Stimulated activated naive CD8-positive, alpha-beta T cell treated with anti-CD3 and anti-CD28 coated beads, Interleukin-15, amount 100 ng/mL, for 72 hours (primary cell): ENCODE measurements at regions not wholly inside any gene's neighbourhood (a gene's known extent, or its start where the extent isn't known, plus 50 kb on each side); places are given as distances from the start of the nearest gene placed in this dataset.

Experiments
- ATAC-seq: fragments of 150-1000 bp; cut with Tn5 transposase; 2 replicates; pipeline ENCODE4 v1.10.0; 2021; ENCODE audit warnings: mild to moderate bottlenecking, moderate library complexity
- DNase-seq, 2 donors: peaks; one replicate each; pipeline ENCODE4 v3.0.0; 2021 to 2022
- H3K27ac Mint-ChIP-seq, 2 donors: one replicate each; pipeline ENCODE4 v1.8.0; 2022; ENCODE audit warnings: mild to moderate bottlenecking in 2 of 2, mixed read lengths in 2 of 2, moderate library complexity in 2 of 2
- H3K27me3 Mint-ChIP-seq: one replicate; pipeline ENCODE4 v1.8.0; 2022; ENCODE audit warnings: mixed read lengths
- H3K4me1 Mint-ChIP-seq: one replicate; pipeline ENCODE4 v1.8.0; 2022; ENCODE audit warnings: mild to moderate bottlenecking, mixed read lengths
- H3K4me3 Mint-ChIP-seq, 2 donors: one replicate each; pipeline ENCODE4 v1.8.0; 2022; ENCODE audit warnings: mild to moderate bottlenecking in 2 of 2, mixed read lengths in 2 of 2, moderate library complexity in 1 of 2
- H3K9me3 Mint-ChIP-seq, 2 donors: one replicate each; pipeline ENCODE4 v1.8.0; 2022; ENCODE audit warnings: mixed read lengths in 2 of 2

DNA sequence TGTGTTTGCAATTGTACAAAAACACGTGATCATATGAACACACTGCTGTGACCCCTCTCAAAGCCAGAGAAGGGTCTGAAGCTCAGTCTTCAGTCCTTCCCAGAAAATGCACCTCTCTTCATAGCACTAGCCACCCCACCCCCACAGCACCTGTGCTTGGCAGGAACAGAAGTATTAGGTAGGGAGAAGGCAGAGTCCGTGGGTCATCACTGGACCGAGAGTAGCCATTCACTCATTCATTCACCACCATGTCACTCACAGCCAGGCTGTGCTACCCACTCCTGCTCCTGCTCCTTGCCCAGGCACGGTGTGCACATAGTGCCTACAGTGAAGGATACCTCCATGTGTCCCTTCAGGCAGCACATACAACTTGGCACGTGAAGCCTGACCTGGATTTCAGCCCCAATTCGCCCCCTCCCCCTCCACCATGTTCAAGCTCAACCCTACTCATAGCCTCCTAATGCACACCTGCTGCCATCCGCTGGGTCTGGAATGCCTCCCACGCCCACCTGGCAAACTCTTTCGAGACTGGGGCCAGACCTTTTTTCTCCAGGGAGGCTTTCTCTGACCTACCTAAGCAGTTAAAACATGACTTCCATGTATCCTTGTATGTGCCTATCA is 81.9 kb upstream of the GALNT2 start:
- H3K27me3 Mint-ChIP-seq = peaks cover 39% of the 10 kb centered on the region
- no peaks in the 10 kb centered on the region for H3K9me3 Mint-ChIP-seq
- ATAC-seq = no peak
- H3K27ac Mint-ChIP-seq = no peak overlapping the region
- no peak for DNase-seq
- H3K4me3 Mint-ChIP-seq = no peak overlapping the region
- H3K4me1 Mint-ChIP-seq = no peaks in the 10 kb centered on the region

DNA sequence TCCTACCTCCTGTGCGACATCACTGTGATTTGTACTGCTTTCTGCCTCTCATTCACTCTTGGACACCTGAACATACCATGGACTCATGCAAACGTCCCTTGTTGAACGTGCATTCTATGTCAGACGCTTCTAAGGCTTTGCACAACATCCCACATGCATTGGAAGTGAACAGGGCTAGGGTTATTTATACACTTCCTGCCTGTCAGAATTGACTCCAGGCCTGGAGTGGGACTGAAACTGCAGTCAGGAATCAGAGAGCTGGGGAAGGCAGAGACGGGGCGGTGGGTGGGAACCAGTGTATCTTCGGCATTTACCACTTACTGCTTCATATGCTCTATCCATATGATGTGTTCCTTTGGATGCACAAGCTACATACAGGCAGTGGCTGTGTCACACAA is 81.4 kb upstream of the GALNT2 start:
- Mint-ChIP-seq H3K9me3 (no peaks in the 10 kb centered on the region), H3K4me3 (no peak overlapping the region), H3K4me1 (no peaks in the 10 kb centered on the region), H3K27me3 (peaks cover 34% of the 10 kb centered on the region), H3K27ac (no peak overlapping the region)
- no peak for DNase-seq
- no peak for ATAC-seq

DNA sequence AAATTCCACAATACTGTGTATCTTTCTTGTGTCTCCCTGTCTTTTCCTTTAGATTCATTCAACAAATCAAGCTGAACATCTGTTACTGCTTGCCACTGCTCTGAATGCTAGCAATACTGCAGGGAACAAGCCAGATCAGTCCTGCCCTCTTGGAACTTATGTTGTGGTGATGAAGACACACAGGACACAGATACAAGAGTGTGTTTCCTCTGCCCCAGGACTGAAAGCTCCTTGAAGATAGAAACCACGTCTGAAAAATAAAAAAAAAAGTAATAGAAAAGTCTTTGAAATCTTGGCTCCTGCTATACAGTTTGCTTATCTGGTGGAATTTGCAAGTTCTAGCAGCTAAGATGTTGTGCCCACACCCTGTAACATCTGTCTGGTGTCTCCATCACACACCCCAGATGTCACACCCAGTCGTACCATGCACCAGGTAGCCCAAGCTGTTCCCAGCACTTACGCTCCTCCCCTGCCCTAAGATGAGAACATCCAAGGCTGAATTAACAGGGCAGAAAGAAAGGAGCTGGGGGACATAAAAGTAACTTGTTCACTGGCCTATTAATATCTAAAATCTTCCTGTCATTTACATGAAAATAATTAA is 80.2 kb upstream of the GALNT2 start:
- no peak for ATAC-seq
- Mint-ChIP-seq H3K9me3 (no peaks in the 10 kb centered on the region), H3K27me3 (peaks cover 34% of the 10 kb centered on the region), H3K4me1 (no peaks in the 10 kb centered on the region), H3K4me3 (no peak overlapping the region), H3K27ac (no peak overlapping the region)
- DNase-seq = no peak

- no peak for ATAC-seq
These were observed 79.1 kb upstream of the GALNT2 start for GRCh38 chr1:229987953-229988352.

GRCh38 chr1:229988534-229988933 is 78.5 kb upstream of the GALNT2 start:
- DNase-seq (no peak), ATAC-seq (no peak)
- H3K9me3 Mint-ChIP-seq = no peaks in the 10 kb centered on the region
- H3K27me3 Mint-ChIP-seq = peaks cover 26% of the 10 kb centered on the region
- no peak overlapping the region for H3K27ac Mint-ChIP-seq
- no peak overlapping the region for H3K4me3 Mint-ChIP-seq
- H3K4me1 Mint-ChIP-seq = no peaks in the 10 kb centered on the region

More at GRCh38 chr1:229987953-229988352, 79.1 kb upstream of the GALNT2 start:
- H3K9me3 Mint-ChIP-seq = no peaks in the 10 kb centered on the region
- H3K27ac Mint-ChIP-seq = no peak overlapping the region
- no peak overlapping the region for H3K4me3 Mint-ChIP-seq
- no peaks in the 10 kb centered on the region for H3K4me1 Mint-ChIP-seq
- H3K27me3 Mint-ChIP-seq = peaks cover 26% of the 10 kb centered on the region
- DNase-seq = no peak

DNA sequence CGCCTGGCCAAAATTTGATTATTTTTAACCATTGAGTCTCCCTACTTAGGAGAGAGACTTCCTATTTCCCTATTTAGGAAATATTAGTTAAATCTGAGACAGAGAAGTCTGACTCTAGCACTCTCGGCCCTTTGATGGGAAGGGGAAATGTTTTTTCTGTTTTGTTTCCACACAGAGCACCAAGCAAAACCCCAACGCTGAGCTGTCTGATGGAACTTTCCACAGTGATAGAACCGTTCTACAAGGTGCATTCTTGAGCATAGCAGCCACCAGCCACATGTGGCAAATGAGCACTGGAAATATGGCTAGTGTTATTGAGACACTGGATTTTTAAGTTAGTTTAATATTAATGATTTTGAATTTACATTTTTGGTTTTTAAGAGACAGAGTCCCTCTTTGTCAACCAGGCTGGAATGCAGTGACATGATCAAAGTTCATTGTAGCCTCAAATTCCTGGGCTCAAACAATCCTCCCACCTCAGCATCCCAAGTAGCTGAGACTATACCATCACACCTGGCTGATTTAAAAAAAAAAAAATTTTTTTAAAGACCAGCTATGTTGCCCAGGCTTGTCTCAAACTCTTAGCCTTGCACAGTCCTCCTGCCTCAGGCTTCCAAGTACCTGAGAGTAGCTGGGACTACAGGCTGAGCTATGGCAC is 77.3 kb upstream of the GALNT2 start:
- Mint-ChIP-seq H3K4me1 (no peaks in the 10 kb centered on the region), H3K9me3 (no peaks in the 10 kb centered on the region), H3K4me3 (no peak overlapping the region), H3K27me3 (peaks cover 19% of the 10 kb centered on the region), H3K27ac (no peak overlapping the region)
- ATAC-seq (no peak), DNase-seq (no peak)

- ATAC-seq (no peak), DNase-seq (no peak)
- H3K4me3 Mint-ChIP-seq = no peak overlapping the region
- H3K9me3 Mint-ChIP-seq = no peaks in the 10 kb centered on the region
- no peaks in the 10 kb centered on the region for H3K4me1 Mint-ChIP-seq
- H3K27ac Mint-ChIP-seq = no peak overlapping the region
- H3K27me3 Mint-ChIP-seq = peaks cover 17% of the 10 kb centered on the region
These were observed 76.7 kb upstream of the GALNT2 start for GRCh38 chr1:229990326-229990725.

DNA sequence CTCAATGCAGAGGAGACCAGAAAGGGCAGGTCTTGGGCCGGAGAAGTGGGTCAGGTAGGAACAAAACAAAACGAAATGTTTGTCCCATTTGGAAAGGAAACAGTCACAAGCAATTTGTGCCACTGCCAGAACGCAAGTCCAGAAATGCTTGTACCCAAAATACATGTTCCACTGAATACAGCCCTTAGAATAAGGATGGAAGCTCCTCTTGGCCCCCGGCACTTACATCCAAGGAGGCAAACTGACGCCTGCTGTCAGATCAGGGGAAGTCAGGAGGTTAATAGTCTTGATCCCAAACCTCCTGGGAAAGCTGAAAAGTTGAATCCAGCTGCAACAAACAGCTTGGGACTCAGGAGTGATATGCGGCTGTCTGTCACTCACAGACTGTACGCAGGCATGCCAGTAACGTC is 75.9 kb upstream of the GALNT2 start:
- ATAC-seq = no peak
- no peak for DNase-seq
- H3K4me3 Mint-ChIP-seq = no peak overlapping the region
- H3K9me3 Mint-ChIP-seq = no peaks in the 10 kb centered on the region
- peaks cover 17% of the 10 kb centered on the region for H3K27me3 Mint-ChIP-seq
- no peaks in the 10 kb centered on the region for H3K4me1 Mint-ChIP-seq
- no peak overlapping the region for H3K27ac Mint-ChIP-seq

- DNase-seq (no peak), ATAC-seq (no peak)
- H3K27me3 Mint-ChIP-seq = peaks cover 17% of the 10 kb centered on the region
- no peak overlapping the region for H3K4me3 Mint-ChIP-seq
- no peak overlapping the region for H3K27ac Mint-ChIP-seq
- H3K9me3 Mint-ChIP-seq = no peaks in the 10 kb centered on the region
- H3K4me1 Mint-ChIP-seq = no peaks in the 10 kb centered on the region
These were observed 75.2 kb upstream of the GALNT2 start for GRCh38 chr1:229991724-229992333.

DNA sequence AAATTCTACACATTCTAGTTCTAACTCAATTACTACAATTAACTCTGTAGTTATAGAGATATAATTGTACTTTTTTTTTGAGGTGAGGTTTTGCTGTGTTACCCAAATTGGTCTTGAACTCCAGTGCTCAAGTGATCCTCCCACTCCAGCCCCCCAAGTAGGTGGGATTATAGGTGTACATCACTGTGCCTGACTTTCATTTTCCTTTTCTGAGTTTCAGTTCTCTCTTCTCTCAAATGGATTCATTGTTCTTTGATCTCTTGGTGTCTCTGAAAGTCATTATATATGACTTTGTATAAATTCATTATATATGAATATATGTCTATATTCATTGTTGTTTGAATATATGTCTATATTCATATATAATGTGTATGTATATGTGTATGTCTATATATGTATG is 74.0 kb upstream of the GALNT2 start:
- peaks cover 7% of the 10 kb centered on the region for H3K27me3 Mint-ChIP-seq
- ATAC-seq = no peak
- H3K4me1 Mint-ChIP-seq = no peaks in the 10 kb centered on the region
- no peak for DNase-seq
- H3K27ac Mint-ChIP-seq = no peak overlapping the region
- H3K9me3 Mint-ChIP-seq = no peaks in the 10 kb centered on the region
- no peak overlapping the region for H3K4me3 Mint-ChIP-seq

DNA sequence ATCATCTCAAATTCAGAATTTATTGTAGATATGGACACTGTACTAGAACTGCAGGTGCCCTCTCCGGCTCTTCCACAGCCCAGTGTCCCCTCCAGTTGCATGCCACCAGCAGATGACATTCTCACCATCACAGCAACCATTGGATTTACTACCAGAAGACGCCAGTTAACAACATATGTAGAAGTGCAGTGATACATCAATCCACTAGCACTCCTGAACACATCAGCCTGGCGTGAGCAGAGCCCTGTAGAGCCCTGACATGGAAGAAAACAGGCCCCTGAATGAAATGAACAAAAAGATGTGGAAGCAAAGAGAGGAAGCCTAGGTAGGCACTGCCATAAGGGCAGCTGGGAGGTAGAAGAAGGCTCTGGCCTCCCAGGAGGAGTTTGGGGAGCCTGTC is 73.1 kb upstream of the GALNT2 start:
- no peaks in the 10 kb centered on the region for H3K27me3 Mint-ChIP-seq
- H3K27ac Mint-ChIP-seq = no peak overlapping the region
- H3K4me3 Mint-ChIP-seq = no peak overlapping the region
- DNase-seq (no peak), ATAC-seq (no peak)
- no peaks in the 10 kb centered on the region for H3K4me1 Mint-ChIP-seq
- no peaks in the 10 kb centered on the region for H3K9me3 Mint-ChIP-seq

GRCh38 chr1:229999004-229999670 is 67.9 kb upstream of the GALNT2 start:
- H3K9me3 Mint-ChIP-seq = no peaks in the 10 kb centered on the region
- ATAC-seq (no peak), DNase-seq (no peak)
- H3K4me3 Mint-ChIP-seq = no peak overlapping the region
- no peaks in the 10 kb centered on the region for H3K4me1 Mint-ChIP-seq
- H3K27ac Mint-ChIP-seq = no peak overlapping the region
- H3K27me3 Mint-ChIP-seq = no peaks in the 10 kb centered on the region

DNA sequence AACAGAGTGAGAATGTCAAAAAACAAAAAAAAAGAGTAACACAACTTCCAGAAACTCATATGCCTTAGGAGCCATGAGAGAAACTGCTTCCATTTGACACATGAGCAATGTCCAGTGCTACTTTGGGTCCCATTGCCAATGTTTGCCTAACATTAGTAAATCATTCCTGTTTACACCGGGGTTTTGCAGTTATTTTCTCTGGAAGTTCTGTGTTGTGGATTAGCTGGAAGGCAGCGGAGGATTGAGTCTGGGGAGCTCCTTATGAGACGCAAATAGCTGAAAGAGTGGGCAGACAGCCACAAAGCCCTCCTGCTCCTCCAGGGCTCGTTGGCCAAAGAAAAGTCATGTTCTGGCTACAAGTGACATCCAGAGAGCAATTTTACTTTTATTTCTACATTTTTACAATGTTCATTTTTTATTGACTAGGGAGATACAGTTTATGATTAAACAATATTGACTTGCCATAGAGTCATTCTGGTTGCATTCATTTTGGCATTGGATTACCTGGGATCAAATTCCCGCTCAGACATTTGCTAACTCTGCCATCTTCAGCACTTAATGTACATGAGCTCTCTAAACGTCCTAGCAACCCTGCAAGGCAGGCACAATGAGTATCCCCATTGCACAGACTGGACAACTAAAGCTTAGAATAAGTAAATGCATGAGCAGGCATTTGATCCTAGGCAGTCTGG is 66.4 kb upstream of the GALNT2 start:
- no peak for ATAC-seq
- Mint-ChIP-seq H3K4me3 (no peak overlapping the region), H3K4me1 (no peaks in the 10 kb centered on the region), H3K27me3 (no peaks in the 10 kb centered on the region), H3K9me3 (no peaks in the 10 kb centered on the region), H3K27ac (no peak overlapping the region)
- no peak for DNase-seq

- Mint-ChIP-seq H3K4me1 (no peaks in the 10 kb centered on the region), H3K4me3 (no peak overlapping the region), H3K27me3 (peaks cover 7% of the 10 kb centered on the region), H3K9me3 (no peaks in the 10 kb centered on the region), H3K27ac (no peak overlapping the region)
- no peak for ATAC-seq
- DNase-seq = no peak
These were observed 64.8 kb upstream of the GALNT2 start for GRCh38 chr1:230002164-230002803.

- Mint-ChIP-seq H3K27me3 (peaks cover 7% of the 10 kb centered on the region), H3K9me3 (no peaks in the 10 kb centered on the region), H3K4me3 (no peak overlapping the region), H3K4me1 (no peaks in the 10 kb centered on the region), H3K27ac (no peak overlapping the region)
- DNase-seq = no peak
- ATAC-seq = no peak
These were observed 63.6 kb upstream of the GALNT2 start for GRCh38 chr1:230003409-230003808.
